ENCODE measurements at regions not wholly inside any gene's neighbourhood (a gene's known extent, or its start where the extent isn't known, plus 50 kb on each side); places are given as distances from the start of the nearest gene placed in this dataset.

- TF ChIP-seq GATA2 (IDR thresholded peaks at IDR 0.05; ENCODE audit: low read depth, low read length) (no peak), GATA3 (IDR thresholded peaks at IDR 0.05; ENCODE audit: low read depth, low read length) (no peak)
Measured at GRCh38 chr4:84419201-84419600, 79.9 kb downstream of the NKX6-1 start.

All from SH-SY5Y (cell line).